GM19328 (cell line): ENCODE measurements at regions not wholly inside any gene's neighbourhood (a gene's known extent, or its start where the extent isn't known, plus 50 kb on each side); places are given as distances from the start of the nearest gene placed in this dataset.
"Not testable (repeated sequence)": the region's sequence is repeated elsewhere in the genome, so short reads cannot be mapped to it uniquely, and the experiment has no call there.

Source experiments
- ATAC-seq: cut with Tn5 transposase; IDR thresholded peaks from one replicate; pipeline ENCODE4 v1.9.1; 2021; ENCODE audit warnings: mild to moderate bottlenecking, moderate library complexity; ENCODE audit not compliant: unreplicated experiment

DNA sequence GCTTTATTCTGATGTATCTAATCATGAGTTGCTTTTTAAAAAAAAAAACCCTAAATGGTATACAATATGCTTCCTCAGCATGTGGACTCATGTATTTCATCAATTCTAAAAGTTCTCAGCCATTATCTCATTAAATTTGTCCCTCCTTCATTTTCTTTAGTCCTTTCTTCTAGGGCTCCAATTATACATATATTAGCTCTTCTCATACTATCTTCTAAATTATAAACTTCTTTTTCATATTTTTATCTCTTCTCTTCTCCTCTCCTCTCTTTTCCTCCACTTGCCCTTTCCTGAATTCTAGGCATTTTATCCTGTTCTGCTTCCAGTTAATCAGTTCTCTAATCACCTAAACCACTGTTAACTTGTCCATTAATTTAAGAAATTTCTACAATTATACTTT lies 55.0 kb upstream of the IL33 start:
- no peak for ATAC-seq

DNA sequence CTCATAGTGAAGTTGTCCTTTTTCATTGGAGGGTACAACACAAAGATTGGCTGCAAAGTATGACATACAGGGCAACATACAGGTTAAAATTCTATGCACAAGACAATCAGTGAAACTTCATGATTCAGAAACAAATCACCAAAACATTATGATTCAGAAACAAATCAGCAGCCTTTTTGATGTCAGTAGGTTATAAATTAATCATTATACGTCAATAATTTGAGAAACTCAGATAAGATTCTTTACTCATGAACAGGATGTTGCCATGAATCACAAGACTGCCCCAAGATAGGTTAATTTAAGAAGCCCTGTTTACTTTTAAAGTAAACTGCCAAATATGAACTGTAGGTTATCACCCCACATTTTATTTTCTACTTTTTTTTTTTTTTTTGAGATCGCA lies 62.2 kb upstream of the IL33 start:
- ATAC-seq = no peak

DNA sequence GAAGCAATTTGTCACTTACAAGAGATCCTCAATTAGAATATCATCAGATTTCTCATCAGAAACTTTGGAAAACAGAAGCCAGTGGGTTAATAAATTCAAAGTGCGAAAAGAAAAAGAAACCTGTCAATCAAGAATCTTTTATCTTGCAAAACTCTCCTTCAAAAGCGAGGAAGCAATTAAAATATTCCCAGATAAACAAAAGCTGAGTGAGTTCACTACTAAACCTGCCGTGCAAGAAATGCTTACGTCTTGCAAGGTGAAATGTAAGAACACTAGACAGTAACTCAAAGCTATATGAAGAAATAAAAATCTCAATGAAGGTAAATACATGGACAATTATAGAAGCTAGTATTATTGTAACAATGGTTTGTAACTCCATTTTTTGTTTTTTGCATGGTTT lies 62.8 kb upstream of the IL33 start:
- ATAC-seq = no peak

DNA sequence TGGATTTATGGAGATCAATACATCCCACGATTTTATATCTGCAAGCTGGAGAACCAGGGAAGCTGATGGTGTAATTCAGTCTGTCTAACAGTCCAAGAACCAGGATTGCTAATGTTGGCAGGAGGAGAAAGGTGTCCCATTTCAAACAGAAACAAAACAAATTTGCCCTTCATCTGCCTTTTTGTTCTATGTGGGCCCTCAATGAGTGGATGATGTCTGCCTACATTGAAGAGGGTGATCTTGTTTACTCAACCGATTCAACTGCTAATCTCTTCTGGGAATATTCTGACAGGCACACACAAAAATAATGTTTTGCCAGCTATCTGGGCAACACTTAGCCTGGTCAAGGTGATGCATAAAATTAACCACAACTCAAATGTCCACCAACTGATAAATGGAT lies 65.1 kb upstream of the IL33 start:
- no peak for ATAC-seq

DNA sequence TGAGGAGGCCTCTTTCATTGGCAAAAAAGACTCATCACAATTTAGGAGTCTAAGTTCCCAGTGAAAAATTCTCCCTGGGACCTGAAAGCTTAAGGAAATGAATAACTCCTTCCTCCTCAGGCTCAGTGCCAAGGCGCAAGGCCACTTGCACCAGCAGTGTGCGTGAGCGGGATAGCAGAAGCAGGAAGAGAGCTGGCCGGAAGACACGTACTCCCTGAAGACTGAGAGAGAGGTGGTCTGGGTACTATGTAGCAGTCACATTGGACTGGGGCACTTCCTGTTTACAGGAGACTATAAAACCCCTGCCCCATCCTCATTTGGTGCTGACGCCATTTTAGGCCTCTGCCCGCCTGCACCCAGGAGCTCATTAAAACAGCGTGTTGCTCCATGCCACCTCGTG lies 66.3 kb upstream of the IL33 start:
- ATAC-seq = no peak

DNA sequence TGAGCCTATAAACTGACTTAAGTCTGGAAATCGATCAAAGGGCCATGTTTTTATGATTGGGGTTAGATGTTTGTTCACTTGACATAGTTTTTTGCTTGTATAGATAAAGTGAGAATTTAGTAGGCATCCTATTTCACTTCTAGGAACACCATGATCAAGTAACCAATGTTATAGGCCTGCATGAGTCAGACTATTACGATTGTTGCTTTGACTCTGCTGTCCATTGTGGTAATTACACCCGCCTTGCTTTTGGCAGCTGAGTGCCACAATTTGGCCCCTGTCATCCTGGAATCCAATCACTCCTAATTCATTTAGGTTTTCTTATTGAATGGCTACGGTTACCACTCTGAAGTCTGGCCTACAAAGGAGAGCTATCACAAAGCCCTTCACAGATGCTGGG lies 67.8 kb upstream of the IL33 start:
- ATAC-seq = no peak

DNA sequence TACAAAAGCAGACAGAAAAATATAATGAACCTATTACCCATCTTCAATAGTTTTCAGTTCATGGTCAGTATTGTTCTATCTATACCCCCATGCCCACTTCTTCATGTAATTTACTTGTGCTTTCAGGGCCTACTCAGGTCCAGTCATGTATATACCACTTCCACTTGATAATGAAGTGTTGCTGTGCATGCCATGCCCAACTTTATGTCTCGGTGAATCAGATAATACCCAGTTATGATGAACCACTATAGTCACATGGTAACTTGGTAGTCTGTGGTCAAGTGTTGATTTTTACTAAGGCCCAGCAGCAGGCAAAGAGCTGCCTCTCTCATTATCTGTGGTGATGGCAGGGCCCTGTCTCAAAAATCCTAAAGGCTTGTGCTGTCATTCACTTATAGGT lies 70.7 kb upstream of the IL33 start:
- no peak for ATAC-seq

DNA sequence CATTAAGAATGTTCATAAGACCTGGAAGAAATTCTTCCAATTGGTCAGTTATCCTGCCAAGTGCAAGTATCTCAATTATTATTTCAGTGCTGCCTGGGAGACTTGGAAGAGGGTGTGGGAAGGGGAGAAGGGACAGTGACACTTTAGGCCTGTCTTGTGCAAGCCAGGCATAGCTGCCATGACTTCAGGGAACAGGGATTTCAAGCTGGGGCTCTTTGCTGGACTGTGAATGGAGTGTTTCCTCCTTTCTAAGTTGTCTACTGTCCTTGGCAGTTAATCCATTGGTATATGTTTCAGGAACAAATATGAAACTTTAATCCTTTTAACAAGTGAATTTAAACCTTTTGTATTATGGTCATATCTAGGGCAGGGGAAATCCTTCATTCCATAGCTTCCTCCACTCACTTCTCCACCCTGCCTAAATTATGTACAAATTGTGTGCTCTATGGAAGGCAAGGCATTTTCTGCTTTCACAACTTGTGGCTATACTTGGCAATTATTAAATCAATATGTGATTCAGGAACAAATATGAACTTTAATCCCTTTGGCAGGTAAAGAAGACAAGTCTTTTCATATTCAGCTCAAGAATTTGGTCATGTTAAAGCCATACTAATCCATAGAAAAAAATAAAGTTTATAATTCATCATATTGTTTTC lies 72.7 kb upstream of the IL33 start:
- no peak for ATAC-seq

DNA sequence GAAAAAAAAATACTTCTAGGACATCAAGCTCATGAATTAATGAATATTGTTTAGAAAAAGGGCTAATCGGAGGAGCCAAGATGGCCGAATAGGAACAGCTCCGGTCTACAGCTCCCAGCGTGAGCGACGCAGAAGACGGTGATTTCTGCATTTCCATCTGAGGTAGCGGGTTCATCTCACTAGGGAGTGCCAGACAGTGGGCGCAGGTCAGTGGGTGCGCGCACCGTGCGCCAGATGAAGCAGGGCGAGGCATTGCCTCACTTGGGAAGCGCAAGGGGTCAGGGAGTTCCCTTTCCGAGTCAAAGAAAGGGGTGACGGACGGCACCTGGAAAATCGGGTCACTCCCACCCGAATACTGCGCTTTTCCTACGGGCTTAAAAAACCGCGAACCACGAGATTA lies 79.8 kb upstream of the IL33 start:
- ATAC-seq = not testable (repeated sequence)

DNA sequence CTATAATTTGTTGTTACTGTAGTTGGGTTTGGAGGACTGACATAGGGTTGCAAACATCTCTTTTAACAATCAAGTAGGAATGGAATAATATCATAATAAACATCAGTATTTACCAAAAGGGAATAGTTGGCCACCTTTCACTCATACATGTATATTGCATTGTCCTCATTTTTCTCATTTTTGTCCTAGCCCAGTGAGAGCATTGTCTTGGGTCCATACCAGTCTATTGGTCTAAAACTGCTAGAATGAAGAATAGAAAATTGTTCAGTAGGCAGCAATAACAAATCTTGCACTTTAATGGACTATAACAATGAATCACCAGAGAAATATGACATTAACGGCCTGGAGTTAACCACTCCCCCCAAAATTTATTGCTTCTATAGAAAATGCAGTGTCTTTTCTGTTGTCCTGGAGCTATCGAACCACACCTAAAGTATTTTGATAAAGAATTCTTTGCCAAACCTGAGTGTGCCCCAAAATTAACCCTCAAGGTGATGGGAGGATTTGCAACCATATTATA lies 80.9 kb upstream of the IL33 start:
- no peak for ATAC-seq

DNA sequence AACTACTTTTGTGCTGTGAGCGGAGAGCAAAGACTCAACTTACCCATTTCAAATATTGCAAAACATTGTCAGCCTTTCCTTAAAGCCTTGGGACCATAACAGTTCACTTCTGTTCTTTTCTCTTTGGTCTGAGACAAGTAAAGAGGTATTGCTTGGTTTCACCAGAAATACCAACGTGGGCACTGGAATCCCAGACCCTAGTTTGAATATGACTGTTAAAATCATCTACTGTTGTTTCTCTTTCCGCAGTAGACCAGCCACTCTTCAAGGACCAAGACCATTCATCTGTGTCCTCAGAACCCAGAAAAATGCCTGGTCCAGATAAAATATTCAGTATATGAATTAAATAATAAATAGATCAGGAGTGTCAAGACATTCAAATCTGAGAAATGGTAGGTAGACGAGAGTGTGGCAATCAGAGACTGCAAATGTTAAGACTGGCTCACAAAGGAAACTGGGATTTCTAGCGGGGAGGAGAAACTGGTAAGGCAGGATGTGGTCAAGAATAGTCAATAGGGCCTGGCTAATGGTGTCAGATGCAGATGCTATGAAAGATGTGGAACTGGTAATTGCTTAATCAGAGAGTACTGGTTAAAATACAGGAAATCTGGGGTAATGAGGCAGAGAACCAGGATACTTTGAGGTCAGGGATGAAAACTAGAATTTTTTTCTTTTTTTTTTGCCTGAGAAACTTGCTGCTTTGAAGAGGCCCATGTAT lies 82.1 kb upstream of the IL33 start:
- peak; percentile 53 for ATAC-seq

DNA sequence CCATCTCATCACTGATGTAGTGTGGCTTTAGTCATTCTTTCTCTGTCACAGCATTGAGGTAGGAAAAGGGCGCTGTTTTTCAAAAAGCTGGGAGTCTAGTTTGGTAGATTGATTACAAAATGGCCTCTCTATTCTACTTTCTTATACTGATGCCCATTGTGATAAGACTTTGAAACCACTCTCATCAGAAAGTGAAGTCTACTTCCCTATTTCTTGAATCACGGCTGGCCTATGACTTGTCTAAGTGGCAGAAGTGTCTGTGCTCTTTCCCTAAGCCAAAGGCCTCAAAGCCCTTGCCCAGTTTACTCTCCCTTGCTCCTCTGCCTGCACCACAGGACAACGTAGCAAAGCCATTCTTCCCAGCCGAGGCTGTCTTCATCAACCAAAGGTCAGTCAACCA lies 83.0 kb upstream of the IL33 start:
- no peak for ATAC-seq

DNA sequence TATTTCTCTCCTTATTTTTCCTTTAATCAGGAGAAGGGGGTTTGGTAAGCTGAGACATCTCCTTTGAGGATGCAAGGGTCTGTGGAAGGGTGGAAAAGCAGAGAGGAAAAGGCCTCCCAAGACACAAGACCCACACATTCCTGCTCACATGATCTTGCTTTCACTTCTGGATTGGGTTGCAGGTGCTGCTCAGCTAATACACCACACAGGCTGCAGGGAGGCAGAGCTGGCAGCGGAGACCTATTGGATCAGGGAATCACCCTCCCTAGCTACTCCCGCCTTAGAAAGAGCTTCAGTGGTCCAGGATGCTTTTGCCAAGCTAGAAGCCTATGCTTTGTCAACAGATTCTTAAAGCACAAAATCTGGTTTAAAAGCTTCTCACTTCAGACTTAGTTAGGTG lies 87.6 kb upstream of the IL33 start:
- ATAC-seq = no peak

DNA sequence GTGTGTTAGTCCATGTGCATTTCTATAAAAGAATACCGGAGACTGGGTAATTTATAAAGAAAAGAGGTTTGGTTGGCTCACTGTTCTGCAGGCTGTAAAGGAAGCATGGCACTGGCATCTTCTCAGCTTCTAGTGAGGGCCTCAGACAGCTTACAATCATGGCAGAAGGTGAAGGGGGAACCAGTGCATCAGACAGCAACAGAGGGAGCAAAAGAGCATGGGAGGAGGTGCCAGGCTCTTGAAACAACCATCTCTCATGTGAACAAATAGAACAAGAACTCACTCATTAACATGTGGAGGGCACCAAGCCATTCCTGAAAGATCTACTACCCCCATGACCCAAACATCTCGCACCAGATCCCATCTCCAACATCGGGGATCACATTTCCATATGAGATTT lies 89.2 kb upstream of the IL33 start:
- no peak for ATAC-seq

DNA sequence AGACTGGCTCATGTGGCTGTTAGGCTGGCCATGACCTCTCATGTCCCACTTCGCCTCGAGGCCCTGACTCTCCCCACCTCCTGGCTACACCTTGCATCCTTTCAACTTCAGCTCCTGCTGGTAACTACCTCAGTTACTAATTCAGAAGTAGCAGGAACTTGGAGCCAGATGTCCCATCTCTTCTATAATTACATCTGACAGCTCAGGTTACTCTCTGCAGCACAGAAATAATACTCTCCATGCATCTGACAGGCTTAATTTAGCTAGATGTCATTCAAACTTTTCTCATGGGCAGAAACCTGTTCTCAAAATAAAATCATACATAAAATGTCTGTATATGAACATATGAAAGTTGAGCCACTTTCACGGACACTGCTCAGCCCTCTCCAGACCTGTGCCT lies 92.2 kb upstream of the IL33 start:
- no peak for ATAC-seq

DNA sequence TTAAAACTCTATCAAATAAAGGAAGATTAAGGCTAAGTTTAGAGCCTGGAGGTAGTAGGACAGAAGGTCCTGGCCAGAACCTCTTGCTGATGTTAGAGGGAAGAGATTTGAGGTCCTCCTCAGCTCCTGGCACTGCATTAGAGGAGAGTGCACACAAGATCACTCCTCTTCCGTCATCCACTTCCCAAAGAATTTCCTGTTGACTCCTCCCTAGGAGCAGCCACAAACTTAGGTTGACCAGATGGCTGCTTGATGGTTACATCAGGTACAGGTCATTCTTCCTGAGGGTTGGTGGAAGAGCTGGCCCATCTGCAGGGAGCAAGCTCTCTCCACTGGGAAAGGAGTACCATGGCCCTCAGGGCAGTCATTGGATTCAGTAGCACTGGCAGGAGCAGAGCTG lies 93.9 kb upstream of the IL33 start:
- ATAC-seq = no peak

DNA sequence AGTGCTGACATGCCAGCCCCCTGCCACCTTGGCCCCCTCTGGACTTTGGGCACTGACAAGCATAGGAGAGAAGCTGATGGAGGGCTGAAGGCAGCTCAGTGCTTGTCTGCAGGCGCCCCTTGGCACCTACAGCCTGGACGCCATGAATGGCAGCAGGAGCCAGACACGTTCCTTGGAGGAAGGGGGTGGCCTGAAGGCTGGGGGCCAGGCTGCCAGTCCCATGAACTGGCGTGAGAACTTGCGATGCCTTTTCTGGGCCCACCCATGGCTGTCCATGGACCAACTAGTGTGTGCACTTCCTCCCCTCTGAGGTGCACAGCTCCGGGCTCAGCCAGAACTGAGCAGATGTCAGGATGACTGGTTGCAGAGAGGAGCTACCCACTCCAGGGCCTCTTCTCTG lies 99.0 kb upstream of the RANBP6 start:
- no peak for ATAC-seq

DNA sequence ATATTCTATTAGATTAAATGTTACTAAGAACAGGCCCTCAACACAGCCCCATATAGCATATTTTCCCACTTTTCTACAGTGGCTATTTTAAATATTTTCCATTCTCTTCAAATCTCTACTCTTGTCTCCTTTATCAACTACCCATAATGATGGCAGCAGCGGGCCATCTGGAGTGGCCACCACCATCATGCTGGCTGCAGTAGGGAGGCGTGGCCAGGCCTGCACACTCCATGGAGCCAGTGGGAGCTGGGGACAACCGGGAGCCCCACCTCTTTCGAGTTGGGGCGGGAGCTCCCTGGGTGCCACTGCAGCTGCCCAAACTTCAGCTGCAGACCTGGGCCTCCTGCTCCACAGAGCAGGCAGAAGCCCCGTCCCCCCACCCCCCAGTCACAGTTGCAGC lies 98.4 kb upstream of the RANBP6 start:
- ATAC-seq = no peak

DNA sequence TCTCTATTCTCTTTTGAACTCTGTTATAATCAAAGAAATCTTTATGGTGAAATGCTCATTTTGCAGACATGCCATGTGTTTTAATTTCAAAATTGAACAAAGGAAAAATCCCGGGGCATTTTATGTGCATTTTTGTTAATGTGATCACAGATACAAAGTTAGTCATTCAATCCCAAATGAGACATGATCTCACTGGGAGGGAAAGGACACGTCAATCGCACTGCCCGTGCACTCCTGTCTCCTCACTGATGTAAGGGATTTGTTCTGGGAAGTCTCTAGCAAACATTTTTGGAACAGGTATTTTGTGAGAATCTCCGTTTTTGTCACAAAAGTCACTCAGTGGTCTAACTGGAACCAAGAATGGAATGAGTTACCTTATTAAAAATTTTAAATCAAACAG lies 97.9 kb upstream of the RANBP6 start:
- ATAC-seq = no peak

DNA sequence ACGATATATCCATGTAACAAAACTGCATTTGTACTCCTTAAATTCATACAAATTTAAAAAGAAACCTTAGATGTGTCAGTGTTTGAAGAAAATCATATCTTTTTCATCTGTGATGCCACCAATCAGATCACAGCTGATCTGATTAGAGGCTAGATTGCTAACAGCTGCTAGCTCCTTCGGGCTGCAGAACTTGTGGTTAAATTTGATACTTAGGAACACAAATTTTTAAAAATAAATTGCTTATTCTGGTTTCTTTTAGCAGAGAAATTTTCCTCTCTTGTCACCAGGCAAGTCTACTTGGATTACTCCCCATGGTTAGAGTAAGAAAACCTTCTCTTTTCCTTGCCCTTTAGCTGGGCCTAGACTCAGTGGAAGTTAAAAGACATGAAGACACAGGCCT lies 94.6 kb upstream of the RANBP6 start:
- no peak for ATAC-seq

DNA sequence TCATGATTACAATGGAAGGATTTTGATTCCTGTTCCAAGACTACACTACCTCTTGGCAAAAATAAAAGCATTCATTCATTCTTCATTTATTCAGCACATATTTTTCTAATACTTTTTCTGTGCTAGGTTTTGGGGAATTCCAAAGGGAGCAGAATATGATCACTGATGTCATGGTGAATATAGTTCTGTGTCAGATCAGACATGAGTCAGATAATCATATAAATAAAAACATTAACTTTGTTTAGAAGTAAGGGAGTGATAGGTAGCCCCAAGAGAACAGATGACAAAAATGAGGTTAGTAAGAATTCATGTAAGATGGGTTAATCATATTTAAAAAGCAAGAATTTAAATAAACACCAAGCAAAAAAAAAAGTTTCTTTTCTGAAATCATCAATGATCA lies 94.1 kb upstream of the RANBP6 start:
- no peak for ATAC-seq

DNA sequence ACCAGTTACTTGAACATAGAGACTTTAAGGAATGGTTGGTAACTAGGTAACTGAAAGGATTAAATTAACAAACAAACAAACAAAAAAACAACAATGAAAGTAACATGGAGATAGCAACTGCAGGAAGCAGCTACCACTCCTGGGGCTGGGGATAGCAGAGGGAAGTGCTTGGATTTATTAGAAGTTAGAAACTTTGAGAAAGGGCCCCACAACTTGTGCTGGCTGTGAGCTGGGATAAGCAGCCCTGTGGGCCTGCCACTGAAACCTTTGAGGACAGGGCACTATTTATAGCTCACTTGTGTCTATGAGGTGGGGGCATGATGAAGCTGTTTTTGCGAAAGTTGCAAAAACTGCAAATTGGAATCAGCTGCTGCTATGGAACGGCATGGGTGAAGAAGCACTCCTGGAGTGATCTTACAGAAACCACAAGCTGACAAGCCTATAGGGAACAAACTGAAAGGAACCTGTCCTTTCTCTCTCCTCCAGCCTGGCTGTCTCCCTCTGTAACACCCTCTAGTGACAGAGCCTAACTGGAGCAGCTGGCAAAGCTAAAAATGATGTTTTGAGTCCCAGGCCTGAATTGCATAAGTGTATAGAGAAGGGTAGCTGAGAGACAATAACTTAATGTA lies 91.4 kb upstream of the RANBP6 start:
- no peak for ATAC-seq
